Retinal pigment epithelial cell (primary cell): ENCODE measurements at regions not wholly inside any gene's neighbourhood (a gene's known extent, or its start where the extent isn't known, plus 50 kb on each side); places are given as distances from the start of the nearest gene placed in this dataset.

Experiments used
- DNase-seq: peaks from one replicate; pipeline ENCODE4 v3.0.0-alpha.2; 2010; ENCODE audit warnings: low read depth
- H3K4me3 ChIP-seq: 2 replicates; pipeline ENCODE4 v1.5.1; 2011; ENCODE audit warnings: mild to moderate bottlenecking, low read length, control low read depth, moderate library complexity
- TF ChIP-seq, protein P1 (sequence below): conservative IDR thresholded peaks from 2 replicates; pipeline ENCODE4 v1.5.1; 2011; ENCODE audit warnings: low read depth, low read length, control low read depth, inconsistent platforms

DNA sequence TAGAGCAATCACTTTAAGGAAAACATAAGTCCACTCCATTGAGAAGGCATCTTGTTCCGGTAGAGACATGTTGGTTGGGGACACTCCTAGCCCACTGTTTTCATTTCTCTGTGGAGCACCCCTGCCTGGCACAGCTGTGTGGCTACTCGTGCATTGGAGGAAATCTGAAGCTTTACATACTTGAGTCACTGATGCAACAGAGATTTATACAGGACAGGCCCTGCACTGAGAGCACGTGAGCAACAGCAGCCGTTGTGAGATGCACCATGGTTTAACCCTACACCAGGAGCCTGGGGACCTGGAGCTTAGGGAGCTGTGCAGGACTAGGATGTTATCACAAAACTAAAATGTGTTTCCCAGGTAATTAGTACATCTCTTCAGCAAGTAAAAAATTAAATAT is 230.7 kb upstream of the IRX1 start:
- H3K4me3 ChIP-seq, result no peak overlapping the region
- TF ChIP-seq, protein P1, sequence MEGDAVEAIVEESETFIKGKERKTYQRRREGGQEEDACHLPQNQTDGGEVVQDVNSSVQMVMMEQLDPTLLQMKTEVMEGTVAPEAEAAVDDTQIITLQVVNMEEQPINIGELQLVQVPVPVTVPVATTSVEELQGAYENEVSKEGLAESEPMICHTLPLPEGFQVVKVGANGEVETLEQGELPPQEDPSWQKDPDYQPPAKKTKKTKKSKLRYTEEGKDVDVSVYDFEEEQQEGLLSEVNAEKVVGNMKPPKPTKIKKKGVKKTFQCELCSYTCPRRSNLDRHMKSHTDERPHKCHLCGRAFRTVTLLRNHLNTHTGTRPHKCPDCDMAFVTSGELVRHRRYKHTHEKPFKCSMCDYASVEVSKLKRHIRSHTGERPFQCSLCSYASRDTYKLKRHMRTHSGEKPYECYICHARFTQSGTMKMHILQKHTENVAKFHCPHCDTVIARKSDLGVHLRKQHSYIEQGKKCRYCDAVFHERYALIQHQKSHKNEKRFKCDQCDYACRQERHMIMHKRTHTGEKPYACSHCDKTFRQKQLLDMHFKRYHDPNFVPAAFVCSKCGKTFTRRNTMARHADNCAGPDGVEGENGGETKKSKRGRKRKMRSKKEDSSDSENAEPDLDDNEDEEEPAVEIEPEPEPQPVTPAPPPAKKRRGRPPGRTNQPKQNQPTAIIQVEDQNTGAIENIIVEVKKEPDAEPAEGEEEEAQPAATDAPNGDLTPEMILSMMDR, result no peak
- DNase-seq, result no peak

DNA sequence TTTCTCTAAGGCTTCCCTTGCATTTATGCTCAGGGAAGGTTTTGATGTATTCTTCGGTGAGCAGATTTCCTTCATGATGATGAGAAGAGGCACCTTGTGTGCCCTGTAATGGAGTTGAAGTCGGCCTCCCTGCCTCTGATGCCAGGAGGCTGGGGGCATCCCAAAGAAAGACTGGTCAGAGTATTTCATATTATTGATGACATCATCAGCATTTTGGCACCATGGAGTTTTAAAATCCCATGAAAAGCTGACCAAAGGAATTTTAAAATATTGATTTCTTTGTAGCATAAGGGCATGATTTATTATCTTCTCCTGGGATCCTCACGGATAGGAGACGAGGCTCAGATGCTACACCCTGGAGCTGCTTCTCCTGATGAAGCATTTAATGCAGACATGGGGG is 231.2 kb upstream of the IRX1 start:
- TF ChIP-seq, protein P1, result no peak
- no peak for DNase-seq
- H3K4me3 ChIP-seq, result no peak overlapping the region

DNA sequence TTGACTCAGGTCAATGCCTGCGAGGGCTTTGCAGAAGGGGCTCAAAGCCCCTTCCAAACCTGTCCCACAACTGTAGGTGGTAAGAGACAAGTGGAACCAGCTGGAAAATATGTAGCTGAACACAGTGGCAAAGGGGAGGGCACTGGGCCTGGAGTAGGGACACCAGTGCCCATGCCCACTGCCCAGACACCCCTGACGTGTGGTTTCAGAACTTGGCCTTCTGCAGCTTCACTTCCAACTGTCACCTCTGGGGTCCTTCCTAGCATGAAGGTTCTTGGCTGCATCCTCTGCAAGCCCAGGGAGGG is 233.1 kb upstream of the IRX1 start:
- H3K4me3 ChIP-seq, result no peak overlapping the region
- TF ChIP-seq, protein P1, result no peak
- no peak for DNase-seq

DNA sequence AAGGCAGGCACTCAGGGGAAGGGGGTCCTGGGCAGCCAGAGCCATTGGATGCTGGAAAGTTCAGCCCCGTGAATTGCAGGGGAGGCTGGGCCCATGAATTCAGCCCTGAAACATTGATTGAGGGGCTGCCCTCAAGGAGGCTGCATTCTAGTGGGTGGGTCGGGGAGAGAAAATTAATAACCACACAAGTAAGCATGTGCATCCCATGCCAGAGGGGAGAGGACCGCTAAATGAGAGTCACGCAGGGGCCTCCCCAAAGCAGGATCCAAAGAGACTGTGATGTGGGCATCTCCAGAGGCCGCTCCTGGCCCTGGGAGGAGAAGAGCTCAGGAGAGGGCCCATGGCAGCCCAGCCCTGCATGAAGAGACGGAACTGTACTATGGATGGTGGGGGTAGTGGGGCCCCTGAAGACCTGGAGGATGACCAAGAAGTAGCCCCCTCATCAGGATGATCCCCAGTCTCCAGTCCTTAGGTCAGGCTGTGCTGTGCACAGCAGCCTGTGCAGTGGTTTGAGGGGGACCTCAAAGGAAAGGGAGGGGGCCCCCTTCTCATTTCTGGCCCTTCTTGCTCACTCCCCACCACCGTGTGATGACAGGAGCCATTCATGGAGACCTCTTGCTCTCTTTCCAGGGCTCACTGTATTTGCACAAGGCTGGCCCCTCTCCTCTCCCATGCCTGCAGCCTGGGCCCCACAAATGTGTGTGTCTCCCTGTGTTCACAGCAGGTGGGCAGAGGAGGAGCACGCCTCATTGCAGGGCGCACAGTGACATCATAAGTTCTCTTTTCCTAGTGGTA is 233.6 kb upstream of the IRX1 start:
- TF ChIP-seq, protein P1, result no peak
- H3K4me3 ChIP-seq, result no peak overlapping the region
- DNase-seq, result no peak

DNA sequence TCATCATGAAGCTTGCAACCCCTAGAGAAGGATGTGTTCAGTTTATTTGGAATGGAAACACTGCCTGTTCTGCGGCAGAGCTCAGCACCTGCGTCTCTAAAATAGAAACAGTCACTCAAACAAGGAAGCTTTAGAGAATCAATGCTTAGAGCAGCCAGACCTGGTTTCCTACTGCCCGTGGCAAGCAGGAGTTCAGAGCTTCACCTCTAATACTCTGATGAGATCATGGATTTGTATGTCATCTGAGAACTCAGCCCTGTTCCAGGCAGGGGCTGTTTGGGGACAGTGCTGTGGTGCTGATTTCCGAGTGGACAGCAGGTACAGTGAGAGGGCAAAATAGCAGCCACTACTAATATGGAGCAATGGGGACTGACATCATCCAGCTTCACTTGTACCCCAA is 236.0 kb upstream of the IRX1 start:
- DNase-seq, result no peak
- no peak overlapping the region for H3K4me3 ChIP-seq
- TF ChIP-seq, protein P1, result no peak

DNA sequence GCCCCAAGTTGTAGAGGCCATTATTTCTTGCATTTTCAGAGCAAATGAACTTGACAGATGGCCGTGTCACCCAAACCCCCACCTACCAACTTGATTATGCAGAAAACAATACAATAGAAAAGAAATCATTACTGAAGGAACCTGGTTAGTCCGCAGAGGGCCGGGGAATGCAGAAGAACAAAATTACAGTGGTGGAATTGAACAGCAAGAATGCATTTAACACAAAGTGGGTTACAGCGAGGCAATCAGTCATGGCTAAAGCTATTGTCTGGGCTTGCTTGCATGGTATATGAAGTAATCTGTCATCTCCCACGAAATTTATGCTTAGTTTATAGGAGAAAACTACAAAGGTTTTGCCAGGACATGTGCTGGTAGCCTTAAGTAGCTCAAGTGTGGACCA is 238.3 kb upstream of the IRX1 start:
- H3K4me3 ChIP-seq, result no peak overlapping the region
- DNase-seq, result no peak
- TF ChIP-seq, protein P1, result no peak

DNA sequence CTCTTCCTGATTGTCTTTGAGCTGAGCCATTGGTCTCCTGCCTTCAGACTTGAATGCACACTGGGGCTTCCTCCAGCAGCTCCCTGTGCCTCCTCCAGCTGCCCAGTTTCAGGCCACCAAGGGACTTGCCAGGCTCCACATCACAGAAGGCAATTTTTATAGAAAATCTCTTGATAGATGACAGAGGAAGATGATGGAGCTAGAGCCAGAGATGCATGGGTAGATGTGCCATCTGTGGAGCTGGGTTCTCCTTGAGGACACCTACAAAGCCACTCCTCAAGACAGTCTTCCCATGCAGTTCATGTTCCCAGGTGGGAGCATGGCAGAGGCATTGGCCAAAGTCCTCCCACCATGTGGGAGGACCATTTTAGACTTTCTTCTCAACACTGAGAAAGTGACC is 239.6 kb upstream of the IRX1 start:
- TF ChIP-seq, protein P1, result no peak
- no peak for DNase-seq
- H3K4me3 ChIP-seq, result no peak overlapping the region
